DND-41 (cell line): ENCODE measurements at regions not wholly inside any gene's neighbourhood (a gene's known extent, or its start where the extent isn't known, plus 50 kb on each side); places are given as distances from the start of the nearest gene placed in this dataset.

Experiments
- EZH2 ChIP-seq: IDR thresholded peaks from 3 replicates; pipeline ENCODE4 v1.6.1; 2012; ENCODE audit warnings: borderline replicate concordance, low read depth, mild to moderate bottlenecking, moderate library complexity, low read length, inconsistent platforms; ENCODE audit not compliant: severe bottlenecking
- TF ChIP-seq, protein P1 (sequence below): IDR thresholded peaks from 2 replicates; pipeline ENCODE4 v1.5.1; 2012; ENCODE audit warnings: borderline replicate concordance, low read length, moderate library complexity, mild to moderate bottlenecking; ENCODE audit not compliant: poor library complexity, severe bottlenecking; ENCODE audit errors: extremely low read depth

DNA sequence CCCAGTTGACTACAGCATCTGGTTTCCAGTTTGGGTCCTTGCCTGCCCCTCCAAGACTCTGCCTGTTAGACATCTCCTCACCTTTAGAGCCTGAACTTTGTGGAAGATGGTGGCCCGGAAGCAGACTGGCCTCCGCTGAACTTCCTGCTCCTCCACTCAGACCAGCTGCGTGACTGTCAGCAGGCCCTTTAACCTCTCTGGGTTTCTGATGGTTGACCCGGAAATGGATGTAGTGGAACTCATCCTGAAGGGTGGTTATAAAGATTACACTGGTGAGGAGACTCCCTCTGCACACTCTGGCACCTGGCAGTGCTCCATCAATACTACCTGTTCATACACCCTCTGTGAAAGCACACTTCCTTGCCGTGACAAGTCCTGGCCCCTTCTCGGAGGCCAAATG lies 151.9 kb upstream of the TLE3 start:
- TF ChIP-seq, protein P1, sequence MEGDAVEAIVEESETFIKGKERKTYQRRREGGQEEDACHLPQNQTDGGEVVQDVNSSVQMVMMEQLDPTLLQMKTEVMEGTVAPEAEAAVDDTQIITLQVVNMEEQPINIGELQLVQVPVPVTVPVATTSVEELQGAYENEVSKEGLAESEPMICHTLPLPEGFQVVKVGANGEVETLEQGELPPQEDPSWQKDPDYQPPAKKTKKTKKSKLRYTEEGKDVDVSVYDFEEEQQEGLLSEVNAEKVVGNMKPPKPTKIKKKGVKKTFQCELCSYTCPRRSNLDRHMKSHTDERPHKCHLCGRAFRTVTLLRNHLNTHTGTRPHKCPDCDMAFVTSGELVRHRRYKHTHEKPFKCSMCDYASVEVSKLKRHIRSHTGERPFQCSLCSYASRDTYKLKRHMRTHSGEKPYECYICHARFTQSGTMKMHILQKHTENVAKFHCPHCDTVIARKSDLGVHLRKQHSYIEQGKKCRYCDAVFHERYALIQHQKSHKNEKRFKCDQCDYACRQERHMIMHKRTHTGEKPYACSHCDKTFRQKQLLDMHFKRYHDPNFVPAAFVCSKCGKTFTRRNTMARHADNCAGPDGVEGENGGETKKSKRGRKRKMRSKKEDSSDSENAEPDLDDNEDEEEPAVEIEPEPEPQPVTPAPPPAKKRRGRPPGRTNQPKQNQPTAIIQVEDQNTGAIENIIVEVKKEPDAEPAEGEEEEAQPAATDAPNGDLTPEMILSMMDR, result no peak
- TF ChIP-seq EZH2, result no peak
